Ovary (tissue), 7 donors: ENCODE measurements at regions not wholly inside any gene's neighbourhood (a gene's known extent, or its start where the extent isn't known, plus 50 kb on each side); places are given as distances from the start of the nearest gene placed in this dataset.

ENCODE experiments used
- DNase-seq, 5 donors: peaks; one replicate each; pipeline ENCODE4 v3.0.0-alpha.2; 2019 to 2020
- H3K27ac ChIP-seq, 2 donors: fragments of 200-600 bp; one replicate each; pipeline versions ENCODE4 v1.5.1 to v1.8.0; 2019 to 2022
- H3K27me3 ChIP-seq: fragments of 200-600 bp; one replicate; pipeline ENCODE4 v1.8.0; 2022
- H3K36me3 ChIP-seq: fragments of 200-600 bp; sonication (generic); one replicate; pipeline ENCODE4 v1.5.1; 2019
- H3K4me1 ChIP-seq: one replicate; pipeline ENCODE4 v1.8.1; 2013; ENCODE audit warnings: mild to moderate bottlenecking, moderate library complexity; ENCODE audit not compliant: insufficient read depth
- H3K4me3 ChIP-seq: fragments of 200-600 bp; sonication (generic); one replicate; pipeline ENCODE4 v1.5.1; 2017
- H3K9me3 ChIP-seq, 2 donors: fragments of 200-600 bp in 1 of 2; sonication (generic) in 1 of 2; one replicate each; pipeline versions ENCODE4 v1.5.1 to v1.8.1; 2013 to 2019; ENCODE audit warnings: mild to moderate bottlenecking in 1 of 2, moderate library complexity in 1 of 2
- CTCF ChIP-seq, 3 donors: fragments of 450-650 bp in 2 of 3; fragments of 200-600 bp in 1 of 3; IDR thresholded peaks; one replicate each; pipeline versions ENCODE4 v1.5.1 to v1.8.0; 2016 to 2022; ENCODE audit warnings: antibody characterized with exemption in 3 of 3, mild to moderate bottlenecking in 1 of 3
- EP300 ChIP-seq: sonication (generic); formaldehyde crosslinking; IDR thresholded peaks from one replicate; pipeline ENCODE4 v1.6.1; 2017; ENCODE audit warnings: antibody characterized with exemption
- POLR2A ChIP-seq: fragments of 450-650 bp; IDR thresholded peaks from one replicate; pipeline ENCODE4 v1.6.1; 2017; ENCODE audit warnings: antibody characterized with exemption, mild to moderate bottlenecking, moderate library complexity
- WGBS, 3 donors: extraction: QIAGEN DNeasy Blood & Tissue Kit in 1 of 3; methylation state at CpG; one replicate each; pipeline versions ENCODE4 v1.1.5 to v1.1.7; 2013 to 2017; 5-methylcytosine and 5-hydroxymethylcytosine counted together
- intact Hi-C, 4 donors: fragments of 100-400 bp; cut with DNase I; formaldehyde crosslinking; loops; one replicate each; pipeline versions ENCODE4 v1.11.0 to v1.15.1; 2022 to 2023
- donor health status: DM: no; HTN: no; CAD: no; lungs with moderate emphysema.
- donor health status: DM: no; HTN: no; CAD: no.
- donor health status: Bipolar disorder and iron deficiency.
- donor health status: DM: no; HTN: no; CAD: no.
- donor health status: DM: yes; HTN: yes; CAD: no.

DNA sequence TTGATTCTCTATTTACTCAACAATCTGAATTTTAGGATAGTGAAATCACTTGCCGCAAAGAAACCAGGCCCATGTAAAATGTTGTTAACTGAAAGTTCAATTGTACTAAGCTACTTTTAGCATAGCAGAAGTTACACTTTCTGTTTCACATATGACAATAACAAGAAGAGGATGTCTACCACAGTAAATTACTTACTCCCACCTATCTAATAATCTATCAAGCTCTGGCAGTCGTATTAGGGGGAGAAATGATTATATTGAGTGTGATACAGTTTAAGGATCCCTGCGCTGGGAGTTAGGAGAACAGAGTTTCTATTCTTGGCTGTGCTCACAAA lies 66.5 kb upstream of the CAND1 start:
- TF ChIP-seq POLR2A = no peak
- TF ChIP-seq EP300 = no peak
- no peak for TF ChIP-seq CTCF (IDR thresholded peaks at IDR 0.05)
- Histone ChIP-seq H3K36me3 (no peaks in the 10 kb centered on the region), H3K4me3 (no peak overlapping the region), H3K4me1 (no peaks in the 10 kb centered on the region), H3K27me3 (no peaks in the 10 kb centered on the region), H3K9me3 (no peaks in the 10 kb centered on the region), H3K27ac (no peak overlapping the region)
- WGBS, 3 donors = 54 to 65% (median 55%) methylated on average over 3 of the region's 3 CpGs
- intact Hi-C loops = no loop called here
- DNase-seq = no peak

- TF ChIP-seq CTCF (IDR thresholded peaks at IDR 0.05) (no peak), EP300 (no peak), POLR2A (no peak)
- H3K27me3 ChIP-seq = no peaks in the 10 kb centered on the region
- intact Hi-C loops = no loop called here
- H3K9me3 ChIP-seq = no peaks in the 10 kb centered on the region
- no peak for DNase-seq
- 19 to 43% (median 19%) methylated on average over 8 of the region's 8 CpGs for WGBS, 3 donors
- H3K36me3 ChIP-seq = no peaks in the 10 kb centered on the region
- no peak overlapping the region for H3K4me3 ChIP-seq
- no peaks in the 10 kb centered on the region for H3K4me1 ChIP-seq
- no peak overlapping the region for H3K27ac ChIP-seq
Measured at GRCh38 chr12:67208281-67209067, 60.7 kb upstream of the CAND1 start.

DNA sequence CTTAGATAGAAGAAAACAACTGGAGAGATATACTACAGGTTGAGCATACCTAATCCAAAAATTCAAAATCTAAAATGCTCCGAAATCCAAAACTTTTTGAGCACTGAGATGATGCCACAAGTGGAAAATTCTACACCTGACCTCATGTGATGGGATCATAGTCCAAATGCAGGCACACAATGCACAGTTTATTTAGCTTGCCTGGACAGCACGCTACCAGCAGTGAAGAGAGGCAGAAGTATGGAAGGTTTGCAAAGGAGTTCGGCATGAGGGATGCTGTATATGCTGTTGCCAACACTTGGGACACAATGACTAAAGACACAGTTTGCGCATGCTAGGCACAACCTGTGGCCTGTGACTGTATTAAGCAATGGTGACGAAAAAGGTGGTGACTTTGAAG lies 58.1 kb upstream of the CAND1 start:
- no peaks in the 10 kb centered on the region for H3K27me3 ChIP-seq
- H3K9me3 ChIP-seq = no peaks in the 10 kb centered on the region
- H3K4me1 ChIP-seq = no peaks in the 10 kb centered on the region
- TF ChIP-seq CTCF (IDR thresholded peaks at IDR 0.05) (no peak), EP300 (no peak), POLR2A (no peak)
- no peaks in the 10 kb centered on the region for H3K36me3 ChIP-seq
- H3K4me3 ChIP-seq = no peak overlapping the region
- intact Hi-C loops = no loop called here
- DNase-seq = no peak
- no peak overlapping the region for H3K27ac ChIP-seq
- WGBS, 3 donors = 83 to 87% (median 85%) methylated on average over 5 of the region's 5 CpGs

DNA sequence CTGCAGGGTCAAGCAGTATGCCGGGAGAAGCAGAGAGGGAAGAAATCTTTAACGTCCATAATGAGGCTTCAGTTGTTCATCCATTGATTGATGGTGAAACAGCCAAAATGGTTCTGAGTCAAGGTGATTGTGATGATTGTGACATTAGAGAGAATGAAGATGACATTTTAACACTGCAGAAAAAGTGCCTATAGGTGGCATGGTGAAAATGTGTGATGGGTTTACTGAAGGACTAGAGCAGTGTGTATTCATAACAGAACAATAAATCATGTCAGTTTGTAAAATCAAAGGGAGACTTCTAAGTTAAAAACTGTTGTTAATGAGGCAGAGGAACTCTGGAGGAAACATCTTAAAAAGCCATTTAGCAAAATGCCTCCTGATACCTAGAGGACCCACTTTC lies 57.7 kb upstream of the CAND1 start:
- WGBS, 3 donors = 58 to 71% (median 60%) methylated on average over 2 of the region's 2 CpGs
- no peak for DNase-seq
- intact Hi-C loops = no loop called here
- no peaks in the 10 kb centered on the region for H3K9me3 ChIP-seq
- no peak overlapping the region for H3K27ac ChIP-seq
- TF ChIP-seq CTCF (IDR thresholded peaks at IDR 0.05) (no peak), EP300 (no peak), POLR2A (no peak)
- no peaks in the 10 kb centered on the region for H3K36me3 ChIP-seq
- H3K4me1 ChIP-seq = no peaks in the 10 kb centered on the region
- H3K4me3 ChIP-seq = no peak overlapping the region
- no peaks in the 10 kb centered on the region for H3K27me3 ChIP-seq
